Liver (tissue), 8 donors: ENCODE measurements at regions not wholly inside any gene's neighbourhood (a gene's known extent, or its start where the extent isn't known, plus 50 kb on each side); places are given as distances from the start of the nearest gene placed in this dataset.

Experiments
- DNase-seq: peaks from one replicate; pipeline ENCODE4 v3.0.0-alpha.2; 2017; ENCODE audit warnings: low spot score
- H3K27ac ChIP-seq, 2 donors: one replicate each; pipeline ENCODE4 v1.7.0; 2013; ENCODE audit warnings: inconsistent platforms in 2 of 2, low read length in 2 of 2, control low read depth in 1 of 2, low read depth in 1 of 2, mild to moderate bottlenecking in 1 of 2
- H3K27me3 ChIP-seq, 4 donors: one replicate each; pipeline versions ENCODE4 v1.6.1 to v1.7.0; 2013; ENCODE audit warnings: low read length in 3 of 4, inconsistent platforms in 1 of 4, mild to moderate bottlenecking in 1 of 4, moderate library complexity in 1 of 4; ENCODE audit not compliant: control insufficient read depth in 4 of 4, insufficient read depth in 4 of 4
- H3K36me3 ChIP-seq, 4 donors: one replicate each; pipeline versions ENCODE4 v1.6.1 to v1.7.0; 2013; ENCODE audit warnings: low read length in 3 of 4, mild to moderate bottlenecking in 3 of 4, low read depth in 1 of 4, moderate library complexity in 1 of 4; ENCODE audit not compliant: control insufficient read depth in 4 of 4, insufficient read depth in 3 of 4
- H3K4me1 ChIP-seq, 4 donors: one replicate each; pipeline versions ENCODE4 v1.6.1 to v1.7.0; 2013; ENCODE audit warnings: low read length in 3 of 4, mild to moderate bottlenecking in 3 of 4, moderate library complexity in 1 of 4; ENCODE audit not compliant: control insufficient read depth in 4 of 4, insufficient read depth in 4 of 4
- H3K4me3 ChIP-seq, 3 donors: one replicate each; pipeline versions ENCODE4 v1.6.1 to v1.7.0; 2013; ENCODE audit warnings: low read length in 3 of 3, control low read depth in 1 of 3, low read depth in 1 of 3, mild to moderate bottlenecking in 1 of 3
- H3K9ac ChIP-seq, 2 donors: one replicate each; pipeline ENCODE4 v1.7.0; 2013; ENCODE audit warnings: low read length in 2 of 2, mild to moderate bottlenecking in 2 of 2, moderate library complexity in 2 of 2, control low read depth in 1 of 2, low read depth in 1 of 2
- H3K9me3 ChIP-seq, 4 donors: one replicate each; pipeline versions ENCODE4 v1.6.1 to v1.7.0; 2013; ENCODE audit warnings: low read length in 3 of 4; ENCODE audit not compliant: control insufficient read depth in 4 of 4
- ATF3 ChIP-seq: IDR thresholded peaks from 2 replicates; pipeline ENCODE4 v1.6.1; 2016; ENCODE audit warnings: antibody characterized with exemption
- CTCF ChIP-seq: fragments of 150-350 bp; IDR thresholded peaks from 2 replicates; pipeline ENCODE4 v1.5.1; 2017; ENCODE audit warnings: improper control_type of control experiment, low read depth, low read length; ENCODE audit not compliant: missing input control
- FOXA1 ChIP-seq: IDR thresholded peaks from 2 replicates; pipeline ENCODE4 v1.6.1; 2016; ENCODE audit warnings: antibody characterized with exemption
- FOXA2 ChIP-seq: IDR thresholded peaks from 2 replicates; pipeline ENCODE4 v1.6.1; 2016; ENCODE audit warnings: antibody characterized with exemption
- GABPA ChIP-seq, 2 donors: IDR thresholded peaks in 1 of 2; conservative IDR thresholded peaks in 1 of 2; 2 replicates each; pipeline ENCODE4 v1.6.1; 2016; ENCODE audit warnings: antibody characterized with exemption in 2 of 2, mild to moderate bottlenecking in 1 of 2, moderate library complexity in 1 of 2
- HNF4A ChIP-seq, 2 donors: conservative IDR thresholded peaks; 2 replicates each; pipeline ENCODE4 v1.6.1; 2016; ENCODE audit warnings: antibody characterized with exemption in 2 of 2, mild to moderate bottlenecking in 2 of 2
- HNF4G ChIP-seq: IDR thresholded peaks from 2 replicates; pipeline ENCODE4 v1.6.1; 2016; ENCODE audit warnings: antibody characterized with exemption
- JUND ChIP-seq, 2 donors: IDR thresholded peaks; 2 replicates each; pipeline ENCODE4 v1.6.1; 2016; ENCODE audit warnings: antibody characterized with exemption in 2 of 2
- NR2F2 ChIP-seq: IDR thresholded peaks from 2 replicates; pipeline ENCODE4 v1.6.1; 2016; ENCODE audit warnings: antibody characterized with exemption
- RAD21 ChIP-seq, 2 donors: IDR thresholded peaks; 2 replicates each; pipeline ENCODE4 v1.6.1; 2016; ENCODE audit warnings: antibody characterized with exemption in 2 of 2, mild to moderate bottlenecking in 2 of 2
- RXRA ChIP-seq, 2 donors: IDR thresholded peaks; 2 replicates each; pipeline ENCODE4 v1.6.1; 2017 to 2018; ENCODE audit warnings: antibody characterized with exemption in 2 of 2, mild to moderate bottlenecking in 1 of 2
- SP1 ChIP-seq: IDR thresholded peaks from 2 replicates; pipeline ENCODE4 v1.6.1; 2018; ENCODE audit warnings: antibody characterized with exemption, mild to moderate bottlenecking
- TAF1 ChIP-seq: conservative IDR thresholded peaks from 2 replicates; pipeline ENCODE4 v1.6.1; 2016; ENCODE audit warnings: antibody characterized with exemption, mild to moderate bottlenecking
- YY1 ChIP-seq: IDR thresholded peaks from 2 replicates; pipeline ENCODE4 v1.6.1; 2016; ENCODE audit warnings: antibody characterized with exemption, mild to moderate bottlenecking
- ZBTB33 ChIP-seq: IDR thresholded peaks from 2 replicates; pipeline ENCODE4 v1.6.1; 2016; ENCODE audit warnings: antibody characterized with exemption
- WGBS: extraction: QIAGEN DNeasy Blood & Tissue Kit; methylation state at CpG from one replicate; pipeline ENCODE4 v1.1.7; 2013; 5-methylcytosine and 5-hydroxymethylcytosine counted together
- donor health status: healthy.
- donor health status: healthy.
- donor health status: healthy.
- donor health status: healthy.
- donor health status: healthy.

GRCh38 chr15:79167776-79168175 is 77.2 kb upstream of the RASGRF1 start:
- no peak for TF ChIP-seq RAD21 (IDR thresholded peaks at IDR 0.05)
- 92% methylated on average over 2 of the region's 2 CpGs for WGBS
- H3K27me3 ChIP-seq, result no peaks in the 10 kb centered on the region
- H3K9ac ChIP-seq, result no peak overlapping the region
- H3K36me3 ChIP-seq, result no peaks in the 10 kb centered on the region
- H3K4me3 ChIP-seq, result no peak overlapping the region
- H3K9me3 ChIP-seq, result no peaks in the 10 kb centered on the region
- no peak overlapping the region for H3K27ac ChIP-seq
- H3K4me1 ChIP-seq, result peaks cover 2 to 11% (median 8%) of the 10 kb centered on the region in 4 donors
- DNase-seq, result no peak

- no peaks in the 10 kb centered on the region for H3K27me3 ChIP-seq
- H3K27ac ChIP-seq, result no peak overlapping the region
- H3K9ac ChIP-seq, result no peak overlapping the region
- H3K36me3 ChIP-seq, result no peaks in the 10 kb centered on the region
- WGBS, result 94% methylated on average over 5 of the region's 5 CpGs
- no peak for DNase-seq
- TF ChIP-seq FOXA1 (no peak), GABPA (IDR thresholded peaks at IDR 0.05 in 1 of 2, conservative IDR thresholded peaks at IDR 0.05 in 1 of 2) (no peak), YY1 (no peak), RXRA (IDR thresholded peaks at IDR 0.05) (no peak), ATF3 (no peak), RAD21 (IDR thresholded peaks at IDR 0.05) (no peak), FOXA2 (no peak), HNF4A (conservative IDR thresholded peaks at IDR 0.05) (no peak), HNF4G (no peak), TAF1 (no peak), SP1 (no peak), NR2F2 (no peak), CTCF (no peak), ZBTB33 (no peak)
- no peaks in the 10 kb centered on the region for H3K9me3 ChIP-seq
- H3K4me3 ChIP-seq, result no peak overlapping the region
- peaks cover 4 to 19% (median 8%) of the 10 kb centered on the region in 4 donors for H3K4me1 ChIP-seq
Measured at GRCh38 chr15:79166311-79166955, 75.9 kb upstream of the RASGRF1 start.

- Histone ChIP-seq H3K9ac (no peak overlapping the region), H3K9me3 (no peaks in the 10 kb centered on the region), H3K4me1 (peaks cover 4 to 19% (median 8%) of the 10 kb centered on the region in 4 donors), H3K36me3 (no peaks in the 10 kb centered on the region), H3K27me3 (no peaks in the 10 kb centered on the region), H3K27ac (no peak overlapping the region), H3K4me3 (no peak overlapping the region)
- no peak for DNase-seq
- 89% methylated on average over 4 of the region's 4 CpGs for WGBS
- no peak for TF ChIP-seq JUND (IDR thresholded peaks at IDR 0.05)
- TF ChIP-seq HNF4A (conservative IDR thresholded peaks at IDR 0.05), result no peak
- TF ChIP-seq YY1, result no peak
Measured at GRCh38 chr15:79164465-79164864, 73.9 kb upstream of the RASGRF1 start.
